NCI-H2107 (cell line): ENCODE measurements at regions not wholly inside any gene's neighbourhood (a gene's known extent, or its start where the extent isn't known, plus 50 kb on each side); places are given as distances from the start of the nearest gene placed in this dataset.

ENCODE experiments used
- DNase-seq: peaks from one replicate; lab custom pipeline; 2025; lab: John Stamatoyannopoulos, UW

GRCh38 chr7:94054130-94054529 lies 50.0 kb upstream of the BET1 start:
- DNase-seq: no peak

- no peak for DNase-seq
Observed at GRCh38 chr7:94055963-94056362, 51.8 kb upstream of the BET1 start.

- DNase-seq: no peak
Observed at GRCh38 chr7:94056796-94057207, 52.6 kb upstream of the BET1 start.

GRCh38 chr7:94057955-94058354 lies 53.8 kb upstream of the BET1 start:
- DNase-seq: no peak

GRCh38 chr7:94059746-94060145 lies 55.6 kb upstream of the BET1 start:
- DNase-seq: no peak

GRCh38 chr7:94060752-94061151 lies 56.6 kb upstream of the BET1 start:
- no peak for DNase-seq

GRCh38 chr7:94061326-94061725 lies 57.2 kb upstream of the BET1 start:
- no peak for DNase-seq

GRCh38 chr7:94062372-94062771 lies 58.2 kb upstream of the BET1 start:
- no peak for DNase-seq

GRCh38 chr7:94064541-94065191 lies 60.5 kb upstream of the BET1 start:
- DNase-seq: no peak

GRCh38 chr7:94067047-94067446 lies 62.9 kb upstream of the BET1 start:
- DNase-seq: no peak

GRCh38 chr7:94067506-94067905 lies 63.4 kb upstream of the BET1 start:
- no peak for DNase-seq

GRCh38 chr7:94069162-94069739 lies 65.1 kb upstream of the BET1 start:
- no peak for DNase-seq

- DNase-seq: no peak
Observed at GRCh38 chr7:94080551-94080950, 76.4 kb upstream of the BET1 start.

GRCh38 chr7:94082126-94082525 lies 78.0 kb upstream of the BET1 start:
- DNase-seq: no peak

- DNase-seq: peak; percentile 81
Observed at GRCh38 chr7:94087664-94088352, 83.7 kb upstream of the BET1 start.

GRCh38 chr7:94088560-94088959 lies 84.4 kb upstream of the BET1 start:
- no peak for DNase-seq

- no peak for DNase-seq
Observed at GRCh38 chr7:94089806-94090205, 85.7 kb upstream of the BET1 start.

- no peak for DNase-seq
Observed at GRCh38 chr7:94092980-94093379, 88.8 kb upstream of the BET1 start.

- no peak for DNase-seq
Observed at GRCh38 chr7:94094298-94094697, 90.1 kb upstream of the BET1 start.

GRCh38 chr7:94095316-94096009 lies 91.3 kb upstream of the BET1 start:
- DNase-seq: no peak

- DNase-seq: no peak
Observed at GRCh38 chr7:94099679-94100078, 95.5 kb upstream of the BET1 start.

GRCh38 chr7:94100723-94101345 lies 96.7 kb upstream of the BET1 start:
- no peak for DNase-seq

- no peak for DNase-seq
Observed at GRCh38 chr7:94104301-94104700, 100.1 kb upstream of the BET1 start.
